ENCODE measurements at regions not wholly inside any gene's neighbourhood (a gene's known extent, or its start where the extent isn't known, plus 50 kb on each side); places are given as distances from the start of the nearest gene placed in this dataset.

- no peak for DNase-seq
Observed at GRCh38 chr2:157159221-157159934, 98.1 kb upstream of the GALNT5 start.

- no peak for DNase-seq
Observed at GRCh38 chr2:157160111-157160510, 97.4 kb upstream of the GALNT5 start.

GRCh38 chr2:157164370-157164769, 93.1 kb upstream of the GALNT5 start:
- DNase-seq = no peak

- no peak for DNase-seq
Observed at GRCh38 chr2:157164891-157165290, 92.6 kb upstream of the GALNT5 start.

GRCh38 chr2:157168501-157168900, 89.0 kb upstream of the GALNT5 start:
- DNase-seq = no peak

- no peak for DNase-seq
Observed at GRCh38 chr2:157169889-157170288, 87.6 kb upstream of the GALNT5 start.

- DNase-seq = no peak
Observed at GRCh38 chr2:157170299-157170698, 87.2 kb upstream of the GALNT5 start.

- no peak for DNase-seq
Observed at GRCh38 chr2:157172239-157172638, 85.3 kb upstream of the GALNT5 start.

GRCh38 chr2:157172866-157173578, 84.5 kb upstream of the GALNT5 start:
- no peak for DNase-seq

GRCh38 chr2:157173740-157174184, 83.7 kb upstream of the GALNT5 start:
- no peak for DNase-seq

- no peak for DNase-seq
Observed at GRCh38 chr2:157174321-157174720, 83.2 kb upstream of the GALNT5 start.

- no peak for DNase-seq
Observed at GRCh38 chr2:157176602-157177001, 80.9 kb upstream of the GALNT5 start.

GRCh38 chr2:157178874-157179273, 78.6 kb upstream of the GALNT5 start:
- DNase-seq = no peak

- DNase-seq = no peak
Observed at GRCh38 chr2:157179324-157180105, 78.0 kb upstream of the GALNT5 start.

GRCh38 chr2:157180359-157180758, 77.1 kb upstream of the GALNT5 start:
- DNase-seq = no peak

GRCh38 chr2:157181234-157181633, 76.3 kb upstream of the GALNT5 start:
- no peak for DNase-seq

GRCh38 chr2:157182204-157182709, 75.2 kb upstream of the GALNT5 start:
- DNase-seq = no peak

- DNase-seq = peak in 1 of 5 donors; percentile 19
Observed at GRCh38 chr2:157182834-157183396, 74.6 kb upstream of the GALNT5 start.

GRCh38 chr2:157184161-157184895, 73.2 kb upstream of the GALNT5 start:
- DNase-seq = no peak

GRCh38 chr2:157185476-157186227, 71.9 kb upstream of the GALNT5 start:
- DNase-seq = no peak

- no peak for DNase-seq
Observed at GRCh38 chr2:157190151-157190550, 67.4 kb upstream of the GALNT5 start.
